ENCODE measurements at regions not wholly inside any gene's neighbourhood (a gene's known extent, or its start where the extent isn't known, plus 50 kb on each side); places are given as distances from the start of the nearest gene placed in this dataset.

GRCh38 chr17:52648995-52649394 is 490.5 kb upstream of the CA10 start:
- ATAC-seq (ENCODE audit: low read depth) (no peak; the same call in 2 of the 3 replicates), DNase-seq (ENCODE audit: low spot score) (no peak)
- Histone ChIP-seq H3K27me3 (ENCODE audit: insufficient read depth, poor library complexity, severe bottlenecking) (no peaks in the 10 kb centered on the region), H3K4me1 (ENCODE audit: insufficient read depth, poor library complexity, severe bottlenecking) (no peaks in the 10 kb centered on the region), H3K4me3 (ENCODE audit: severe bottlenecking) (no peak overlapping the region), H3K27ac (ENCODE audit: poor library complexity, severe bottlenecking) (no peak overlapping the region), H3K9me3 (ENCODE audit: severe bottlenecking) (no peaks in the 10 kb centered on the region), H3K36me3 (ENCODE audit: low read depth) (no peaks in the 10 kb centered on the region)
- no peak for TF ChIP-seq CTCF (IDR thresholded peaks at IDR 0.05; ENCODE audit: poor library complexity, severe bottlenecking)

GRCh38 chr17:52647411-52647810 is 488.9 kb upstream of the CA10 start:
- Histone ChIP-seq H3K27me3 (ENCODE audit: insufficient read depth, poor library complexity, severe bottlenecking) (no peaks in the 10 kb centered on the region), H3K4me1 (ENCODE audit: insufficient read depth, poor library complexity, severe bottlenecking) (no peaks in the 10 kb centered on the region), H3K4me3 (ENCODE audit: severe bottlenecking) (no peak overlapping the region), H3K36me3 (ENCODE audit: low read depth) (no peaks in the 10 kb centered on the region), H3K27ac (ENCODE audit: poor library complexity, severe bottlenecking) (no peak overlapping the region), H3K9me3 (ENCODE audit: severe bottlenecking) (no peaks in the 10 kb centered on the region)
- ATAC-seq (ENCODE audit: low read depth) (no peak), DNase-seq (ENCODE audit: low spot score) (no peak)
- no peak for TF ChIP-seq CTCF (IDR thresholded peaks at IDR 0.05; ENCODE audit: poor library complexity, severe bottlenecking)

- Histone ChIP-seq H3K27ac (ENCODE audit: poor library complexity, severe bottlenecking) (no peak overlapping the region), H3K36me3 (ENCODE audit: low read depth) (no peaks in the 10 kb centered on the region), H3K9me3 (ENCODE audit: severe bottlenecking) (no peaks in the 10 kb centered on the region), H3K4me1 (ENCODE audit: insufficient read depth, poor library complexity, severe bottlenecking) (no peaks in the 10 kb centered on the region), H3K27me3 (ENCODE audit: insufficient read depth, poor library complexity, severe bottlenecking) (no peaks in the 10 kb centered on the region), H3K4me3 (ENCODE audit: severe bottlenecking) (no peak overlapping the region)
- TF ChIP-seq CTCF (IDR thresholded peaks at IDR 0.05; ENCODE audit: poor library complexity, severe bottlenecking): no peak
- ATAC-seq (ENCODE audit: low read depth) (no peak), DNase-seq (ENCODE audit: low spot score) (no peak)
These were observed 477.9 kb upstream of the CA10 start for GRCh38 chr17:52636443-52636842.

GRCh38 chr17:52606590-52606989 is 448.1 kb upstream of the CA10 start:
- DNase-seq (ENCODE audit: low spot score) (no peak), ATAC-seq (ENCODE audit: low read depth) (no peak)
- TF ChIP-seq CTCF (IDR thresholded peaks at IDR 0.05; ENCODE audit: poor library complexity, severe bottlenecking): no peak
- Histone ChIP-seq H3K4me3 (ENCODE audit: severe bottlenecking) (no peak overlapping the region), H3K36me3 (ENCODE audit: low read depth) (no peaks in the 10 kb centered on the region), H3K9me3 (ENCODE audit: severe bottlenecking) (no peaks in the 10 kb centered on the region), H3K4me1 (ENCODE audit: insufficient read depth, poor library complexity, severe bottlenecking) (no peaks in the 10 kb centered on the region), H3K27me3 (ENCODE audit: insufficient read depth, poor library complexity, severe bottlenecking) (no peaks in the 10 kb centered on the region), H3K27ac (ENCODE audit: poor library complexity, severe bottlenecking) (no peak overlapping the region)

- H3K36me3 ChIP-seq (ENCODE audit: low read depth): no peaks in the 10 kb centered on the region
- no peaks in the 10 kb centered on the region for H3K9me3 ChIP-seq (ENCODE audit: severe bottlenecking)
- TF ChIP-seq CTCF (IDR thresholded peaks at IDR 0.05; ENCODE audit: poor library complexity, severe bottlenecking): no peak
- no peak overlapping the region for H3K27ac ChIP-seq (ENCODE audit: poor library complexity, severe bottlenecking)
- no peak overlapping the region for H3K4me3 ChIP-seq (ENCODE audit: severe bottlenecking)
- H3K27me3 ChIP-seq (ENCODE audit: insufficient read depth, poor library complexity, severe bottlenecking): no peaks in the 10 kb centered on the region
- ATAC-seq (ENCODE audit: low read depth) (peak; percentile 44; the same call in 1 of the 3 replicates), DNase-seq (ENCODE audit: low spot score) (no peak)
- no peaks in the 10 kb centered on the region for H3K4me1 ChIP-seq (ENCODE audit: insufficient read depth, poor library complexity, severe bottlenecking)
These were observed 447.6 kb upstream of the CA10 start for GRCh38 chr17:52606098-52606497.

Measured in RWPE2 (cell line).